Endothelial cell of umbilical vein (primary cell): ENCODE measurements at regions not wholly inside any gene's neighbourhood (a gene's known extent, or its start where the extent isn't known, plus 50 kb on each side); places are given as distances from the start of the nearest gene placed in this dataset.

Experiments used
- CTCF ChIP-seq, 2 donors: IDR thresholded peaks; 1 replicate in 1 of 2; 2 replicates in 1 of 2; pipeline ENCODE4 v1.5.1; 2011; ENCODE audit warnings: low read length in 2 of 2, mild to moderate bottlenecking in 2 of 2, moderate library complexity in 2 of 2, control low read depth in 1 of 2, inconsistent platforms in 1 of 2, low read depth in 1 of 2; ENCODE audit not compliant: insufficient read depth in 1 of 2; ENCODE audit errors: extremely low read depth in 1 of 2
- EZH2 ChIP-seq: IDR thresholded peaks from 2 replicates; pipeline ENCODE4 v1.6.1; 2012; ENCODE audit warnings: borderline replicate concordance, low read depth, mild to moderate bottlenecking, moderate library complexity, low read length, inconsistent platforms; ENCODE audit not compliant: severe bottlenecking

GRCh38 chr6:126195625-126196236 lies 144.2 kb upstream of the CENPW start:
- TF ChIP-seq EZH2 = no peak
- TF ChIP-seq CTCF (IDR thresholded peaks at IDR 0.05; ENCODE audit: extremely low read depth in 1 of 2, insufficient read depth in 1 of 2, low read depth in 1 of 2, low read length in 2 of 2) = no peak
